H9 (cell line): ENCODE measurements at regions not wholly inside any gene's neighbourhood (a gene's known extent, or its start where the extent isn't known, plus 50 kb on each side); places are given as distances from the start of the nearest gene placed in this dataset.

Experiments used
- DNase-seq: peaks from one replicate; pipeline ENCODE4 v3.0.0-alpha.2; 2017
- H2AFZ ChIP-seq: one replicate; pipeline ENCODE4 v1.6.1; 2013; ENCODE audit warnings: mild to moderate bottlenecking, low read length, control low read depth, moderate library complexity
- H2AK5ac ChIP-seq: 2 replicates; pipeline ENCODE4 v1.6.1; 2013; ENCODE audit warnings: low read length, control low read depth, mixed read lengths; ENCODE audit not compliant: insufficient read length
- H2BK120ac ChIP-seq: one replicate; pipeline ENCODE4 v1.6.1; 2013; ENCODE audit warnings: low read depth, mild to moderate bottlenecking, low read length, control low read depth, inconsistent platforms; ENCODE audit not compliant: poor library complexity, severe bottlenecking
- H2BK12ac ChIP-seq: 2 replicates; pipeline ENCODE4 v1.6.1; 2013; ENCODE audit warnings: low read length, control low read depth, mixed read lengths, low read depth; ENCODE audit not compliant: insufficient read length
- H2BK15ac ChIP-seq: 2 replicates; pipeline ENCODE4 v1.6.1; 2013; ENCODE audit warnings: low read depth, low read length, control low read depth
- H2BK20ac ChIP-seq: one replicate; pipeline ENCODE4 v1.6.1; 2013; ENCODE audit warnings: low read depth, mild to moderate bottlenecking, low read length, control low read depth, inconsistent platforms; ENCODE audit not compliant: poor library complexity, severe bottlenecking
- H2BK5ac ChIP-seq: 2 replicates; pipeline ENCODE4 v1.6.1; 2013; ENCODE audit warnings: low read length, control low read depth, mixed read lengths; ENCODE audit not compliant: insufficient read length
- H3K14ac ChIP-seq: 2 replicates; pipeline ENCODE4 v1.6.1; 2013; ENCODE audit warnings: low read length, control low read depth; ENCODE audit not compliant: insufficient read depth
- H3K18ac ChIP-seq: 2 replicates; pipeline ENCODE4 v1.6.1; 2013; ENCODE audit warnings: low read depth, mild to moderate bottlenecking, mixed read lengths, low read length, control low read depth; ENCODE audit not compliant: insufficient read length
- H3K23ac ChIP-seq: 2 replicates; pipeline ENCODE4 v1.6.1; 2013; ENCODE audit warnings: low read length, control low read depth, mixed read lengths, low read depth; ENCODE audit not compliant: insufficient read length
- H3K23me2 ChIP-seq: 2 replicates; pipeline ENCODE4 v1.6.1; 2013; ENCODE audit warnings: low read depth, mild to moderate bottlenecking, mixed read lengths, low read length, control low read depth; ENCODE audit not compliant: insufficient read length, poor library complexity, severe bottlenecking
- H3K27ac ChIP-seq: 2 replicates; pipeline ENCODE4 v1.5.1; 2013; ENCODE audit warnings: low read length, control low read depth, mixed read lengths, low read depth; ENCODE audit not compliant: insufficient read length
- H3K27me3 ChIP-seq: 2 replicates; pipeline ENCODE4 v1.6.1; 2013; ENCODE audit warnings: low read length, control low read depth, inconsistent platforms; ENCODE audit not compliant: insufficient read depth
- H3K4ac ChIP-seq: 2 replicates; pipeline ENCODE4 v1.6.1; 2013; ENCODE audit warnings: low read depth, mild to moderate bottlenecking, control low read depth, inconsistent platforms, low read length, moderate library complexity
- H3K4me1 ChIP-seq: 2 replicates; pipeline ENCODE4 v1.6.1; 2013; ENCODE audit warnings: low read length, control low read depth, inconsistent platforms; ENCODE audit not compliant: insufficient read depth
- H3K4me2 ChIP-seq: 2 replicates; pipeline ENCODE4 v1.6.1; 2013; ENCODE audit warnings: low read length, control low read depth, mixed read lengths; ENCODE audit not compliant: insufficient read length, insufficient read depth
- H3K56ac ChIP-seq: 2 replicates; pipeline ENCODE4 v1.6.1; 2013; ENCODE audit warnings: low read depth, mild to moderate bottlenecking, mixed read lengths, low read length, control low read depth; ENCODE audit not compliant: insufficient read length
- H3K79me1 ChIP-seq: 2 replicates; pipeline ENCODE4 v1.6.1; 2013; ENCODE audit warnings: low read depth, mild to moderate bottlenecking, moderate library complexity, low read length, control low read depth, inconsistent platforms; ENCODE audit not compliant: insufficient read depth, poor library complexity, severe bottlenecking
- H3K79me2 ChIP-seq: 2 replicates; pipeline ENCODE4 v1.6.1; 2013; ENCODE audit warnings: low read length, control low read depth, inconsistent platforms; ENCODE audit not compliant: insufficient read depth
- H3K9ac ChIP-seq: 2 replicates; pipeline ENCODE4 v1.6.1; 2013; ENCODE audit warnings: low read length, control low read depth, mixed read lengths; ENCODE audit not compliant: insufficient read length; ENCODE audit errors: extremely low read depth
- H3K9me3 ChIP-seq: one replicate; pipeline ENCODE4 v1.6.1; 2013; ENCODE audit warnings: low read depth, low read length, inconsistent platforms; ENCODE audit not compliant: control insufficient read depth
- H3T11ph ChIP-seq: one replicate; pipeline ENCODE4 v1.6.1; 2013; ENCODE audit warnings: mild to moderate bottlenecking, low read length, control low read depth, inconsistent platforms
- H4K20me1 ChIP-seq: one replicate; pipeline ENCODE4 v1.6.1; 2013; ENCODE audit not compliant: control insufficient read depth, insufficient read length, insufficient read depth
- H4K5ac ChIP-seq: 2 replicates; pipeline ENCODE4 v1.6.1; 2013; ENCODE audit warnings: low read depth, mild to moderate bottlenecking, mixed read lengths, low read length, control low read depth; ENCODE audit not compliant: insufficient read length
- H4K8ac ChIP-seq: replicated peaks from 2 replicates; pipeline ENCODE4 v1.6.1; 2013; ENCODE audit warnings: low read length, control low read depth, mixed read lengths, low read depth; ENCODE audit not compliant: insufficient read length
- H4K91ac ChIP-seq: 2 replicates; pipeline ENCODE4 v1.6.1; 2013; ENCODE audit warnings: low read depth, mild to moderate bottlenecking, moderate library complexity, mixed read lengths, low read length, control low read depth; ENCODE audit not compliant: insufficient read length
- H3K27ac Mint-ChIP-seq, 3 experiments: 2 replicates in 2 of 3; 3 replicates in 1 of 3; pipeline ENCODE4 v1.8.0; 2020 to 2021; ENCODE audit warnings: mixed read lengths in 3 of 3, mild to moderate bottlenecking in 1 of 3, moderate library complexity in 1 of 3
- H3K27me3 Mint-ChIP-seq: 2 replicates; pipeline ENCODE4 v1.8.0; 2021; ENCODE audit warnings: low read depth, mild to moderate bottlenecking, moderate library complexity, mixed read lengths
- H3K36me3 Mint-ChIP-seq, 3 experiments: 2 replicates in 2 of 3; 3 replicates in 1 of 3; pipeline ENCODE4 v1.8.0; 2020 to 2021; ENCODE audit warnings: low read depth in 3 of 3, mixed read lengths in 3 of 3; ENCODE audit not compliant: insufficient read depth in 1 of 3
- H3K4me1 Mint-ChIP-seq, 2 experiments: 2 replicates each; pipeline ENCODE4 v1.8.0; 2020; ENCODE audit warnings: mixed read lengths in 2 of 2
- H3K4me3 Mint-ChIP-seq, 2 experiments: 2 replicates in 1 of 2; 3 replicates in 1 of 2; pipeline ENCODE4 v1.8.0; 2020 to 2021; ENCODE audit warnings: mild to moderate bottlenecking in 2 of 2, mixed read lengths in 2 of 2, moderate library complexity in 1 of 2
- H3K9me3 Mint-ChIP-seq, 2 experiments: 2 replicates in 1 of 2; 3 replicates in 1 of 2; pipeline ENCODE4 v1.8.0; 2020; ENCODE audit warnings: mild to moderate bottlenecking in 2 of 2, mixed read lengths in 2 of 2, moderate library complexity in 1 of 2
- CTCF ChIP-seq: fragments of 200-600 bp; sonication (generic); conservative IDR thresholded peaks from 3 replicates; pipeline ENCODE4 v1.8.0; 2021; ENCODE audit warnings: antibody characterized with exemption, mild to moderate bottlenecking
- WGBS: extraction: QIAGEN DNeasy Blood & Tissue Kit; methylation state at CpG from one replicate; pipeline ENCODE4 v1.1.7; 2013; ENCODE audit warnings: missing lambda C conversion rate, low lambda C conversion rate, mixed read lengths; ENCODE audit not compliant: insufficient read length; ENCODE audit errors: extremely low coverage; 5-methylcytosine and 5-hydroxymethylcytosine counted together

DNA sequence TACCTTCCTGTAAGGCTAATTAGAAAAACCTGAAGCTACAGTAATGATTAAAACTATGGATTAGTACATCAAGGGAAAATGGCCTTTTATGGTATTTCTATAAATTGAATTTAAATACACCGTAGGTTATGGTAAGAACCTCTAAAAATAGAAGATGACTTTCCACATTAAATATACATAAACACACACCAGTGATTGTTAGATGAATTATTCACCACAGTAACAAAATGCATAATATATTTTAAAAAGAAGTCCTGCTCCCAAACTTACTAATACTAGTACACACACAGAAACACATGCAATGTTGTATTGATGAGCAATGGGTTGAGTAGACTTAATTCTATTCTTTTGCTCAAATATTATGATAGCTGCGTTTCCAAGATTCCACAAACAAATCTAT, 277.9 kb upstream of the ANKRD50 start:
- no peaks in the 10 kb centered on the region for H3K36me3 Mint-ChIP-seq
- no peak overlapping the region for H4K91ac ChIP-seq
- H3K9ac ChIP-seq = no peak overlapping the region
- no peaks in the 10 kb centered on the region for H4K20me1 ChIP-seq
- H4K8ac ChIP-seq = no peak overlapping the region
- H3K27ac ChIP-seq = no peak overlapping the region
- no peaks in the 10 kb centered on the region for H3K79me1 ChIP-seq
- no peak for DNase-seq
- no peak overlapping the region for H2AFZ ChIP-seq
- no peaks in the 10 kb centered on the region for H3K23me2 ChIP-seq
- no peak overlapping the region for H2BK20ac ChIP-seq
- H3K9me3 ChIP-seq = no peaks in the 10 kb centered on the region
- H3K4me3 Mint-ChIP-seq = no peak overlapping the region
- H3K79me2 ChIP-seq = no peaks in the 10 kb centered on the region
- H2BK5ac ChIP-seq = no peak overlapping the region
- no peak overlapping the region for H2BK12ac ChIP-seq
- no peak overlapping the region for H3K23ac ChIP-seq
- H2BK15ac ChIP-seq = no peak overlapping the region
- no peaks in the 10 kb centered on the region for H3K27me3 Mint-ChIP-seq
- no peak overlapping the region for H3K4me2 ChIP-seq
- H3K18ac ChIP-seq = no peak overlapping the region
- H3K27me3 ChIP-seq = no peaks in the 10 kb centered on the region
- no peak overlapping the region for H3K27ac Mint-ChIP-seq
- H2BK120ac ChIP-seq = no peak overlapping the region
- no peak overlapping the region for H3K4ac ChIP-seq
- no peak overlapping the region for H3K56ac ChIP-seq
- H3K9me3 Mint-ChIP-seq = no peaks in the 10 kb centered on the region
- H3T11ph ChIP-seq = no peak overlapping the region
- H3K14ac ChIP-seq = no peak overlapping the region
- no peak overlapping the region for H4K5ac ChIP-seq
- no peak overlapping the region for H2AK5ac ChIP-seq
- H3K4me1 Mint-ChIP-seq = no peaks in the 10 kb centered on the region
- TF ChIP-seq CTCF = no peak
- WGBS = no CpG with 5 or more reads among the region's 2 CpGs
- H3K4me1 ChIP-seq = no peaks in the 10 kb centered on the region
